OCI-LY7 (cell line): ENCODE measurements at regions not wholly inside any gene's neighbourhood (a gene's known extent, or its start where the extent isn't known, plus 50 kb on each side); places are given as distances from the start of the nearest gene placed in this dataset.

ENCODE experiments used
- BruUV-seq: library from RNA; stranded (reverse); fragments of 400-500 nt; replicated peaks from 2 replicates; lab custom pipeline; 2021; lab: Mats Ljungman, UMichigan
- CTCF ChIA-PET: fragments of 300-600 bp; sonication (Branson Sonifier 250); formaldehyde crosslinking; loops from one replicate; lab custom pipeline; 2022; ENCODE audit warnings: antibody characterized with exemption; ENCODE audit not compliant: unreplicated experiment; lab: Charles Lee
- POLR2A ChIA-PET: fragments of 300-600 bp; sonication (Branson Sonifier 250); formaldehyde crosslinking; loops from one replicate; lab custom pipeline; 2022; ENCODE audit warnings: antibody characterized with exemption; lab: Charles Lee
- DNase-seq: peaks from one replicate; pipeline ENCODE4 v3.0.0-alpha.2; 2015; ENCODE audit warnings: low spot score
- H2AFZ ChIP-seq: fragments of 200-600 bp; sonication (generic), shearing (Covaris generic); 2 replicates; pipeline ENCODE4 v1.6.1; 2014; ENCODE audit warnings: mild to moderate bottlenecking, antibody characterized with exemption, low read length, moderate library complexity
- H3K27ac ChIP-seq: fragments of 200-600 bp; sonication (generic); 2 replicates; pipeline ENCODE4 v1.5.1; 2014; ENCODE audit warnings: mixed run types, low read depth, mild to moderate bottlenecking, moderate library complexity, low read length, inconsistent platforms; ENCODE audit not compliant: poor library complexity, severe bottlenecking
- H3K36me3 ChIP-seq: fragments of 200-600 bp; sonication (generic); 2 replicates; pipeline ENCODE4 v1.6.1; 2014; ENCODE audit warnings: mild to moderate bottlenecking, antibody characterized with exemption, low read length, moderate library complexity, mixed read lengths; ENCODE audit not compliant: insufficient read depth
- H3K4me1 ChIP-seq: fragments of 200-600 bp; sonication (generic); 2 replicates; pipeline ENCODE4 v1.5.1; 2014; ENCODE audit warnings: mild to moderate bottlenecking, low read length; ENCODE audit not compliant: insufficient read depth, poor library complexity, severe bottlenecking
- H3K4me2 ChIP-seq: fragments of 200-600 bp; sonication (generic); 2 replicates; pipeline ENCODE4 v1.6.1; 2014; ENCODE audit warnings: mild to moderate bottlenecking, low read length
- H3K4me3 ChIP-seq: fragments of 200-600 bp; sonication (generic); 2 replicates; pipeline ENCODE4 v1.5.1; 2014; ENCODE audit warnings: mild to moderate bottlenecking, low read depth, low read length; ENCODE audit not compliant: poor library complexity, severe bottlenecking
- H3K79me2 ChIP-seq: fragments of 200-600 bp; sonication (generic); 2 replicates; pipeline ENCODE4 v1.6.1; 2016; ENCODE audit warnings: low read depth, mild to moderate bottlenecking, low read length, moderate library complexity, mixed read lengths; ENCODE audit not compliant: insufficient read depth
- H3K9me2 ChIP-seq: fragments of 200-600 bp; sonication (generic); 2 replicates; pipeline ENCODE4 v1.6.1; 2016; ENCODE audit warnings: mild to moderate bottlenecking, low read length, mixed read lengths; ENCODE audit not compliant: insufficient read depth
- H3K9me3 ChIP-seq: fragments of 200-600 bp; sonication (generic); 2 replicates; pipeline ENCODE4 v1.6.1; 2014; ENCODE audit warnings: mild to moderate bottlenecking, mixed run types, low read length, mixed read lengths
- H4K20me1 ChIP-seq: fragments of 200-600 bp; sonication (generic); 2 replicates; pipeline ENCODE4 v1.6.1; 2014; ENCODE audit warnings: mild to moderate bottlenecking, antibody characterized with exemption, low read length, moderate library complexity, mixed read lengths; ENCODE audit not compliant: insufficient read depth
- EZH2phosphoT487 ChIP-seq: fragments of 200-600 bp; sonication (generic); IDR thresholded peaks from 2 replicates; pipeline ENCODE4 v1.6.1; 2018; ENCODE audit warnings: low read depth, borderline replicate concordance, mild to moderate bottlenecking, mixed run types, antibody characterized with exemption, low read length, moderate library complexity, mixed read lengths
- intact Hi-C: fragments of 100-400 bp; cut with micrococcal nuclease; formaldehyde crosslinking; loops from one replicate; pipeline ENCODE4 v1.10.0; 2022; ENCODE audit not compliant: unreplicated experiment
- TF ChIP-seq, protein P1 (sequence below): fragments of 200-600 bp; sonication (generic); conservative IDR thresholded peaks from 2 replicates; pipeline ENCODE4 v1.5.1; 2014; ENCODE audit warnings: mild to moderate bottlenecking, antibody characterized with exemption, low read length, moderate library complexity, mixed read lengths

DNA sequence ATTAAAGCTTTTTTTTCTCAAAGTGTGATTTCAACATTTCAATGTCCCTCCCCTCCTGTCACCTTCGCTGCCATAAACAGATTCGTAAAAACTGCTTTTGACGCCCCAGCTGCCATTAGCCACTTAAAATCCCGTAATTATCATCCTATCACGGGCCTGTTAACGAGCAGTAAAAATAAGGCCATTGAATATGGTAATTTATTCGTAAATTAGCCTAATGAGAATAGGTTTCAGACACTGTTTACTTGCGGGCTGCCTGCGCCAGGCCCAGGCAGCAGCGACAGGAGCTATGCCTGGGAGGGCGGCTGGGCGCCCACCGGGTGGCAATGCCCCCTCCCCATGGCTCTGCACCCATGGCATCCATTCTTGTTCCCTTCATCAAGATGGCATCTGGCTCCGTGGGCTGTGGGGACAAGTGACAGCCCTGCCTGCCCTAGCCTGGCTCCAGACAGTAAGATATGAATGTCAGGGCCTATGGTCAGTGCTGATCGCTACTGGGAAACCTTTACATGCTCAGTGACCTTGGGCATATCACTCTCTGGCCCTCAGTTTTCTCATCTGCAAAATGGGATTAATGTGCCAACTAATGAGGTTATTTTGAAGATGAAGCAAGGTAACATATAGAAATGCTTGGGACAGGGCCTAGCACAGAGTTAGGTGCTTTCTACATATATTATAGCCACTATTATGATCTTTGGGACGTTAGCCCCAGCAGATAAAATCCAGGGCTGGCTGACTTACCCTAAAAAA lies 500.8 kb downstream of the MN1 start:
- H4K20me1 ChIP-seq, result no peaks in the 10 kb centered on the region
- H3K4me2 ChIP-seq, result no peak overlapping the region
- H2AFZ ChIP-seq, result no peak overlapping the region
- H3K4me1 ChIP-seq, result no peaks in the 10 kb centered on the region
- H3K9me2 ChIP-seq, result no peaks in the 10 kb centered on the region
- intact Hi-C loops, result no loop called here
- H3K9me3 ChIP-seq, result no peaks in the 10 kb centered on the region
- H3K79me2 ChIP-seq, result no peaks in the 10 kb centered on the region
- no peak for DNase-seq
- ChIA-PET POLR2A (no interaction called here), CTCF (no interaction called here)
- TF ChIP-seq EZH2phosphoT487, result no peak
- TF ChIP-seq, protein P1, sequence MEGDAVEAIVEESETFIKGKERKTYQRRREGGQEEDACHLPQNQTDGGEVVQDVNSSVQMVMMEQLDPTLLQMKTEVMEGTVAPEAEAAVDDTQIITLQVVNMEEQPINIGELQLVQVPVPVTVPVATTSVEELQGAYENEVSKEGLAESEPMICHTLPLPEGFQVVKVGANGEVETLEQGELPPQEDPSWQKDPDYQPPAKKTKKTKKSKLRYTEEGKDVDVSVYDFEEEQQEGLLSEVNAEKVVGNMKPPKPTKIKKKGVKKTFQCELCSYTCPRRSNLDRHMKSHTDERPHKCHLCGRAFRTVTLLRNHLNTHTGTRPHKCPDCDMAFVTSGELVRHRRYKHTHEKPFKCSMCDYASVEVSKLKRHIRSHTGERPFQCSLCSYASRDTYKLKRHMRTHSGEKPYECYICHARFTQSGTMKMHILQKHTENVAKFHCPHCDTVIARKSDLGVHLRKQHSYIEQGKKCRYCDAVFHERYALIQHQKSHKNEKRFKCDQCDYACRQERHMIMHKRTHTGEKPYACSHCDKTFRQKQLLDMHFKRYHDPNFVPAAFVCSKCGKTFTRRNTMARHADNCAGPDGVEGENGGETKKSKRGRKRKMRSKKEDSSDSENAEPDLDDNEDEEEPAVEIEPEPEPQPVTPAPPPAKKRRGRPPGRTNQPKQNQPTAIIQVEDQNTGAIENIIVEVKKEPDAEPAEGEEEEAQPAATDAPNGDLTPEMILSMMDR, result no peak
- BruUV-seq, result no TSS peak
- no peak overlapping the region for H3K27ac ChIP-seq
- H3K36me3 ChIP-seq, result no peaks in the 10 kb centered on the region
- no peak overlapping the region for H3K4me3 ChIP-seq

DNA sequence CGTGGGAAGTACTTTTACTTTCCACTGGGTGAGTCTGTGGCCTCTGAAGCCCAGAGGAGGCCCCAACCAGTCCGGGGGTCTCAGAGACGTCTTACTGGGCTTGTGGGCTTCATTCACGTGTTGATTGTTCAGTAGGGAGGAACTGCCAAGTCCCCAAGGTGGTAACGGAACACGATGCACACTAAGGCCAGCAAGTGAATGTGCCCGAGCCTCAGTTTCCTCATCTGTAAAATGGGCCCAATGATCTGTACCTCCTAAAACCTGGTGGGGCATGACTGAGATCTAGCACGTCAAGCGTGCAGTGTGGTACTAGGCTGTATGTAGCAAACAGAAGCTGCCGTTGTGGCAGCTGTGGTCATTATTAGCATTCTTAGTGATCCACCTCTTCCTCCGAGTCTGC lies 499.1 kb downstream of the MN1 start:
- intact Hi-C loops, result no loop called here
- BruUV-seq, result no TSS peak
- H3K4me3 ChIP-seq, result no peak overlapping the region
- TF ChIP-seq, protein P1, result no peak
- TF ChIP-seq EZH2phosphoT487, result no peak
- H3K27ac ChIP-seq, result no peak overlapping the region
- H3K36me3 ChIP-seq, result no peaks in the 10 kb centered on the region
- CTCF ChIA-PET, result no interaction called here
- POLR2A ChIA-PET, result no interaction called here
- no peak for DNase-seq
- H2AFZ ChIP-seq, result no peak overlapping the region
- no peaks in the 10 kb centered on the region for H3K79me2 ChIP-seq
- no peaks in the 10 kb centered on the region for H3K9me2 ChIP-seq
- no peak overlapping the region for H3K4me2 ChIP-seq
- H3K9me3 ChIP-seq, result peaks cover 6% of the 10 kb centered on the region; the same call in 1 of the 2 replicates
- H3K4me1 ChIP-seq, result peaks cover 6% of the 10 kb centered on the region
- H4K20me1 ChIP-seq, result no peaks in the 10 kb centered on the region

DNA sequence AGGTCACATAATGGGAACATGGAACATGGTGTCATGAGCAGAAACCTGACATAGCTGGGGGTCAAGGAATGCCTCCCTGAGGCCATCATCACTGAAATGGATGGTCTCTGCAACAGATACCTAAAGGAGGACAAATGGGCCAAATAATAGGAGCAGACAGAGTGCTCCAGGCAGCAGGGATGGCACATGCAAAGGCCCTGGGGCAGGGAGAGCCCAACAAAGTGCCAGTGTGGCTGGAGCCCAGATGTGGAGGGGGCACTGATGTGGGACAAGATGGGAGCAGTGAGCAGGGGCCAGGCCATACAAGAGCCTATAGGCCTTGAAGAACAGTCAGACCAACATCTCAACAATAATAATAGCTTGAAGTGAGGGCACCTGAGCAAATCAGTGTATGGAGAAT lies 497.8 kb downstream of the MN1 start:
- CTCF ChIA-PET, result no interaction called here
- intact Hi-C loops, result no loop called here

More for the DNA sequence above, 497.8 kb downstream of the MN1 start:
- H3K9me2 ChIP-seq, result no peaks in the 10 kb centered on the region
- peaks cover 8% of the 10 kb centered on the region for H3K36me3 ChIP-seq
- DNase-seq, result no peak
- no peaks in the 10 kb centered on the region for H3K79me2 ChIP-seq
- H3K4me2 ChIP-seq, result no peak overlapping the region
- no peak overlapping the region for H3K27ac ChIP-seq
- peaks cover 18% of the 10 kb centered on the region; the same call in 1 of the 2 replicates for H3K9me3 ChIP-seq
- no peaks in the 10 kb centered on the region for H4K20me1 ChIP-seq
- peaks cover 14% of the 10 kb centered on the region for H3K4me1 ChIP-seq
- no TSS peak for BruUV-seq
- POLR2A ChIA-PET, result no interaction called here
- TF ChIP-seq, protein P1, result no peak
- no peak for TF ChIP-seq EZH2phosphoT487
- H2AFZ ChIP-seq, result no peak overlapping the region
- H3K4me3 ChIP-seq, result no peak overlapping the region
